Activated T-helper 1 cell treated with anti-CD3 and anti-CD28 coated beads, Interleukin-2, amount 50 U/mL, for 16 hours (primary cell): ENCODE measurements at regions not wholly inside any gene's neighbourhood (a gene's known extent, or its start where the extent isn't known, plus 50 kb on each side); places are given as distances from the start of the nearest gene placed in this dataset.
"Not testable (repeated sequence)": the region's sequence is repeated elsewhere in the genome, so short reads cannot be mapped to it uniquely, and the experiment has no call there.

Experiments used
- DNase-seq, 2 donors: peaks; one replicate each; pipeline ENCODE4 v3.0.0-alpha.2; 2020; ENCODE audit warnings: low read depth in 1 of 2, low spot score in 1 of 2

DNA sequence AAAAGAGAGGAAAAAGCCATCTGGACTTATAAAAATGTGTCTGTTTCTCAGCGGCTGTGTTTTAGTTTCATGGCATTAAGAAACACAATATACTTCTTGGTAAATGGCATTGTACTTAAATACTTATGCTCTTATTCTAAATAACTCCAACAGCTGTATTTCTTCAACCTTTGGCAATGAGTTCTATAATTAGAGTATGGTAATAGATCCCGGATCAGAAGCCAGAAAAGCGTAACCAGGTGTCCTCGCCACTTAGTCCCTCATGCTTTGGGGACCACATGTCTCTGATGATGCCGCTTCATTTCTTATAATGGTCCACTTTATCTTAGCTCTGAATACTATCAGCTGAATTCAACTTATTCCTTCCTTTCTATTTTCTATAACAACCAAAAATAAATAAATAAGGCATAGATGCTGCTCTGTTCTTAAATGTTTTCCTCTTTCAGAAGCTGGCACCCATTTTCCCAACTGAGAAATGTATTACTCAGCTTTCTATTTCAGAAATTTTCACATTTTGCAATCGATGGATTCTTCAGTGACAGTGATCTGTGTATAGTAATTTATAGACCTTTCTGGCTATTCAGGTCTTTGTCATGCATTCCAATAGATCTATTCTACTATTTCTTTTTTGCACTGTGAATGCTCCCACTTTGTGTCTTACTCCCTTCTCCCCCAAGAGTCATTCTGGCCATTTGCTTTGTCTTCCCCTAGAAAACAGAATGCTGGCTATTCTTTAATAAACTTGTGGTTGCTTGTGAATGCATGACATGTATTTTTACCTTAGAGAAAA is 87.6 kb upstream of the KBTBD8 start:
- DNase-seq = no peak

GRCh38 chr3:66912306-66912705 is 85.8 kb upstream of the KBTBD8 start:
- no peak for DNase-seq

GRCh38 chr3:66922058-66922457 is 76.0 kb upstream of the KBTBD8 start:
- DNase-seq = no peak

DNA sequence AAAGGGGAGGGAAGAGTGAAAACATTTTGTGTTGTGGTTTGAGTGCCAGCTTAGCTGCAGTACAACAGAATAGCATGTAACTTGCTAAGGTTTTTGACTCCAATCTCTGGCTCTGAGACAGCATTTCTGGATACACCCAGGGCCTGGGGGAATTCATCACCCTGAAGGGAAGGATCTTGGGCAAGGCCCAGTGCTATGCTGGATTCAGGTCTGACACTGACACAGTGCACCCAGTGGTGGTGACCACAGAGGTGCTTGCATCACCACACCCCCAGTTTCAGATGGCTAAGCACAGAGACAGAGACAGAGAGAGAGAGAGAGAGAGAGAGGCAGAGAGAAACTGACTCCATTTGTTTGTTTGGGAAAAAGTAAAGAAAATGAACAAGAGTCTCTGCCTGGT is 74.1 kb upstream of the KBTBD8 start:
- DNase-seq = no peak

DNA sequence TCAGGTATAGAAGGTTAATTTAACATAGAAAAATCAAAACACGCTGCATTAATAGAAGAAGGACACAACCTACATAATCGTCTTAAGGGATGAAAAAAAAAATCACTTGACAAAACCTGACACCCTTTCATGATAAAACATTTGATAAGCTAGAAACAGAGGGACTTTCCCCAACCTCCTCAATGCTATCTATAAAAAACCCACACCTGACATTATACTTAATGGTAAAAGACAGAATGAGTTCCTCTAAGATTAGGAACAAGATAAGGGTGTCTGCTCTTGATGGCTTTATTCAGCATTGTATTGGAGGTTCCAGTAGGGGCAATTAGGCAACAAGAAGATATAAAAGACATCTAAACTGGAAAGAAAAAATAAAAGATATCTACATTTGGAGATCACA is 69.9 kb upstream of the KBTBD8 start:
- no peak for DNase-seq

- DNase-seq = no peak
These were observed 66.8 kb upstream of the KBTBD8 start for GRCh38 chr3:66931291-66931690.

DNA sequence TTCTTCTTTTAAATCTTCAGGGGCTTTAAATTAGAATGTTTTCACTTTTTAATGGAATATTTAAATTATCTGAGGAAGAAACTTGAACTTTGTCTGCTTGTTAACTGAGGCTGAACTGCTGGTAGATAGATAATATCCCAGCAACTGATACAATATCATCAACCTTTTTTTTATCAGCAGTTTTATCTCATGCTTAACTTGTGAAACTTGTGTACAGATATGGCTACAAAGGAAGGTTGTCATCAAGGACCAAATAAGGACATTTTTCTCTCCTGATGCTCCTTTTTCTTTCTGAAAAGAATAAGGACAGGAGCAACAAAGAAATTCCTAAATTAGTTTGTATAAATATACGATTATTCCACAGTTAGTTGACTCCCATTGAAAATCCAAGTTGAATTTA is 66.4 kb upstream of the KBTBD8 start:
- no peak for DNase-seq

DNA sequence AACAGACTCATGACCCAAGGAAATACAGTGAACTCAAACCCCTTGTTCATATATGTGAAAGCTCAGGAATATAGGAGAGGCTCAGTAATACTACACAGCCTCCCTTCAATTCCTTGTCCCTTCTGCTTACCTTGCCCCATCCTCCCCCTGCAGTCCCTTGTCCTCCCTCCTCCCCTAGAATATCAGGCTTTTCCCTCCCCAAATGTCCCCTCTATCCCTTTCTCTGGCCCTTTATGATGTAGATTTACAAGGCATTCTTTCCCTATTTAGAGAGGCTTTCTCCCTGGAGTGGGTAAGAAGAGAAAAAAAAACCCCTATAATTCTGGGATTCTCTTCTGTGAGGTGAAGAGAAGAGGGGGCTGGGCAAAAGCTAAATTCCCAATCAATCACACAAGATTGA is 64.9 kb upstream of the KBTBD8 start:
- no peak for DNase-seq

- DNase-seq = no peak
These were observed 64.1 kb upstream of the KBTBD8 start for GRCh38 chr3:66934041-66934440.

DNA sequence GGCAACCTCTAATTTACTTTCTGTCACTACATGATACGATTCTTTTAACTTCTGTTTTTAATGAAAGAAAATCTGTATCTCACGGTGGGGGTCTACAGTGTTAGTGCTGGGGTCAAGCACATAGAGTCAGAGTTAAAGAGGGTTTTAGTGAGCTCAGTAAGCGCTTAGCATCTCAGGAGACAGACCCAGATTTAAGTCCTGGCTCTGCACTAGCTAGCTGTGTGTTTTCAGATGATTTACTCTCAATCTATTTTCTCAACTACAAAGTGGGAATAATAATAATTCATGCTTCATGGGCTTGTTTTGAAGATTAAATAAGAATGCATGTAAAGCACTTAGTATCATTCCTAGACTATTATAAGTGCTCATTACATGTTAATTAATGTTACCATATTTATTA is 63.4 kb upstream of the KBTBD8 start:
- no peak for DNase-seq

DNA sequence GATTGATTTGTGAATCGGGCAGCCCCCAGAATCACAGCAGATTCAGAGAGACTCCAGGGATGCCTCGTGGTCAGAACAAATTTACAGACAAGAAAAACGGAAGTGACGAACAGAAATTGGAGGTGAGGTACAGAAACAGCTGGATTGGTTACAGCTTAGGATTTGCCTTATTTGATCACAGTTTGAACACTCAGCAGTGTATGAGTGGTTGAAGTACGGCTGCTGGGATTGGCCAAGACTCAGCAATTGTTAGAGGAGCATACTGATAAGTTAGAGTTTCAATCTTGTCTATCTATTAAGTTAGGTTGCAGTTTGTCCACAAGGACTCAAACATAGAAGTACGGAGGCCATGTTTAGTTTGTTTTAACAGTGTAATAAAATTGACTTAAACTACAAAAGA is 61.1 kb upstream of the KBTBD8 start:
- not testable (repeated sequence) for DNase-seq

DNA sequence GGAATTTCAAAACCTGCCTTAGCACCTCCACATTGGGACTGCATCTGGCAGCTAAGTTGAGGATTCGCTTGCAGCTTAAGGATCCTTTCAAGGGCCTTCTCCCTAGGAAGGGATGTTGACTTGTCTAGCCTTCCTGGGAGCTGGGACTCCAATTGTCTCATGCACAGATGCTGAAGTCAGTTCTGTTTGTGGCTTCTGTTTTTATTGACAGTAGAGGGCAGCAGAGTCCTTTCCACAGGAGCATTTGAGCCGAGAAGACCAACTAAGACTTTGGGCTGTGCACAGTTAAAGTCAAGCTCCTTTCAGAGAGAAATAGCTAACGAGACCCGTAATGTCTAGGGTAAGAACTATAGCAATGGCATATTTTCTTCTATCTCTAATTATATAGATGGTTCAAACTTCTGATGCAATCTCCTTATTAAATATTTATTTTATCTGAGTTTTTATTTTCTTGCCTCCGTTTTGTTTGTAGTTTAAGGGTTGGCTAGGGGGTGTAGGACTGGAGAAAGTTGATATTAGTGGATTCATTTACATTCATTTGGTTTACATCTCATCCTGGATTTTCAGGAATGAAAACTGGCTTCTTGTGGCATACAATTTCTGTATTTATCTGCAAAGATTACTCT is 59.7 kb upstream of the KBTBD8 start:
- no peak for DNase-seq

DNA sequence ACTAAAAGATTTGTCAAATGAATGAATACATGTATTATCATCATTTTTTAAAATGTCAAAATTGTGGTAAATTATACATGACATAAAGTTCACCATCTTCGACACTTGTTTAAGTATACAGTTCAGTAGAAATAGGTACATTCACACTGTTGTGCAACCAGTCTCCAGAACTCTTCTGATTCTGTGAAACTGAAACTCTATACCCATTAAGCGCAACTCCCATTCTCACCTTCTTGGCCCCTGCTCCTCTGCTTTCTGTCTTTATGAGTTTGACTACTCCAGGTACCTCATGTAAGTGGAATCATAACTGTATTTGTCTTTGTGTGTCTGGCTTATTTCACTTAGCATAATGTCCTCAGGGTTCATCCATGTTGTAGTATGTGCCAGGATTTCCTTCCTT is 50.1 kb upstream of the KBTBD8 start:
- DNase-seq = no peak
